ENCODE measurements at regions not wholly inside any gene's neighbourhood (a gene's known extent, or its start where the extent isn't known, plus 50 kb on each side); places are given as distances from the start of the nearest gene placed in this dataset.

DNA sequence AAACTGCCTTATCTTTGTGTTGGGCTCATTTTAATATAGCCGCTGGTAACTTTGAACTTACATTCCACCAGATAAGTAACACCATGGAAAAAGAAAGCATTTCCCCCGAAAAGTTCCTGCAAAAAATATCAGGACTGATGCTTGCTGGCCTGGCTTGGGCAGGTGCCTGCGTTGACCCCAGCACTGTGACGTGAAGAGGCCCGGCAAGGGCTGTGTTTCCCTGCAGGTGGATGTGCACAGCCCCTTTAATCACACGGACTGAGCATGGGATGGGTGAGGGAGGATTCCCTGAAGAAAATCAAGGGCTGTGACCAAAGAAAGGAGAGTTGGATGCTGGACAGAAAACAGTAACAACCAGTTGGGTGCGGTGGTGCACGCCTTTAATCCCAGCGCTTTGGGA, 138.2 kb downstream of the NSG2 start:
- H3K4me3 Mint-ChIP-seq = no peak overlapping the region
- H3K27me3 Mint-ChIP-seq (ENCODE audit: low read depth in 3 of 3) = peaks cover 0 to 2% (median 2%) of the 10 kb centered on the region in 3 donors
- no peaks in the 10 kb centered on the region for H3K4me1 Mint-ChIP-seq
- no peak overlapping the region for H3K27ac Mint-ChIP-seq
- peaks cover 0 to 4% (median 0%) of the 10 kb centered on the region in 6 donors for H3K9me3 Mint-ChIP-seq
- no peak for DNase-seq
- no peaks in the 10 kb centered on the region for H3K36me3 Mint-ChIP-seq

DNA sequence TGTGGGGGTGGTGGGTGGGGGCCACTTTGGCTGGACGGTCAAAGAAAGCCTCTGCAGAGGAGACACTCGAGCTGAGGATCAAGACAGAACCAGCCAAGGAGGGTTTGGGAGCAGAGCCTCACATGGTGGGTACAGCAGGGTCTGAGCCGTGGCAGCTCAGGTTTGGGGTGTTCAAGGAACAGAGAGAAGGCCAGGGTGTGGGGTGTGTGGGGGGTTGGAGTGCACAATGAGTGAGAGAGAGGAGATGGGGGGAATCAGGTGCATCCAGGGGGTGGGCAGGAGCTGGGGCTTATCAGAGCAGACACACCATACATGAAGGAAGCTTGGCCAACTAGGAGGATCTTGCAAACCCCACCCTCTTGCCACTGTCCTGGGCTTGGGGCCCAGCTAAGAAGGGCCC, 140.0 kb downstream of the NSG2 start:
- no peaks in the 10 kb centered on the region for H3K36me3 Mint-ChIP-seq
- no peak for DNase-seq
- no peaks in the 10 kb centered on the region for H3K4me1 Mint-ChIP-seq
- H3K27me3 Mint-ChIP-seq (ENCODE audit: low read depth in 3 of 3) = peaks cover 0 to 2% (median 2%) of the 10 kb centered on the region in 3 donors
- peaks cover 0 to 4% (median 0%) of the 10 kb centered on the region in 6 donors for H3K9me3 Mint-ChIP-seq
- H3K27ac Mint-ChIP-seq = no peak overlapping the region
- no peak overlapping the region for H3K4me3 Mint-ChIP-seq

DNA sequence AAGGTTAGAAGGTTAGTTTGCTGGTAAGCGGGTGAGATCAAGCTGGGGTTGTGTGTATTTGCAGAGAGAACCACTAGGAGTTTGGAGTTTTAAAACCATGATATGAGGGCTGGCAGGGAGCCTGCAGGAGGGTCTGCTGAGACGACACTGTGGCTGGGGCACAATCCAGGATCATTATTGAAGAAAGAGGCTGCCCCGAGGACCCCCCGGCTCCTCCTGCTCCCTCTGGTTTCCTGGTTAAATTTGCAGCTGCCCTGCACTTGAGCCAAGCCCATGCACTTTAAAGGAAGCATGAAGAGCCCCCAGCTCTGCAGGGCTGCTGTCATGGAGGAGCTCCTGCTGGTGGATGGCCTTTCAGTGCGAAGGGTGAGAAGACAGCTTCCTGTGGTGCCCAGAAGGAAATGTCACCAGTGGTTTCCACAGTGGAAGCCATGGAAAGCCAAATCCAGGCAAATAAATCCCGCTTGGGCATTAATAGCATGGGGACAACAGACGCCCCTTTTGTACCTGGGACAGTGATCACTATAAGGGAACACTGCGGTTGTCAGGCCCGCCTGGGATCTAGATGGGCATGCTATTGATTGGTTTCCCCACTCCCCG, 140.7 kb downstream of the NSG2 start:
- no peak for DNase-seq
- H3K27ac Mint-ChIP-seq = no peak overlapping the region

DNA sequence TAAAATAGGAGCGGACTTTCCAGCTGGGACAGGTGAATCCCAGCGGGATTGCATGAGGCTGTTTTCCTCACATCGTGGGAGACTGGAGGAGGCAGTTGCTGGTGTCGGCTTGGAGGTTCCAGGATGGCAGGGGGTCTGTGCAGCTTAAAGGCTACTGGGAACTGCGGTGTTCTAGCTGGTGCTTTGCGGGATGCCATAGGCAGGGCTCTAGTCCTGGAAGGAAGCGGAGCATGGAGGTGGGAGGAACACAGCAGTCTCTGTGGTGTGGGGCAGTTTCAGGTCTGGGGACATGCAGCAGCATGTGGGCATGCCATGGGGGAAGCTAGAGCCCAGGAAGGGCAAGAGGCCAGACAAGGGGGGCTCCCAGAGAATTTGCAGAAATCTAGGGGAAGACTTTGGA, 141.5 kb downstream of the NSG2 start:
- Mint-ChIP-seq H3K27ac (no peak overlapping the region), H3K4me1 (no peaks in the 10 kb centered on the region), H3K9me3 (peaks cover 0 to 4% (median 0%) of the 10 kb centered on the region in 6 donors), H3K36me3 (no peaks in the 10 kb centered on the region), H3K4me3 (no peak overlapping the region), H3K27me3 (ENCODE audit: low read depth in 3 of 3) (peaks cover 0 to 2% (median 2%) of the 10 kb centered on the region in 3 donors)
- no peak for DNase-seq

More for the DNA sequence above, 140.7 kb downstream of the NSG2 start:
- Mint-ChIP-seq H3K9me3 (peaks cover 0 to 4% (median 0%) of the 10 kb centered on the region in 6 donors), H3K27me3 (ENCODE audit: low read depth in 3 of 3) (peaks cover 0 to 2% (median 2%) of the 10 kb centered on the region in 3 donors), H3K4me1 (no peaks in the 10 kb centered on the region), H3K4me3 (no peak overlapping the region), H3K36me3 (no peaks in the 10 kb centered on the region)

DNA sequence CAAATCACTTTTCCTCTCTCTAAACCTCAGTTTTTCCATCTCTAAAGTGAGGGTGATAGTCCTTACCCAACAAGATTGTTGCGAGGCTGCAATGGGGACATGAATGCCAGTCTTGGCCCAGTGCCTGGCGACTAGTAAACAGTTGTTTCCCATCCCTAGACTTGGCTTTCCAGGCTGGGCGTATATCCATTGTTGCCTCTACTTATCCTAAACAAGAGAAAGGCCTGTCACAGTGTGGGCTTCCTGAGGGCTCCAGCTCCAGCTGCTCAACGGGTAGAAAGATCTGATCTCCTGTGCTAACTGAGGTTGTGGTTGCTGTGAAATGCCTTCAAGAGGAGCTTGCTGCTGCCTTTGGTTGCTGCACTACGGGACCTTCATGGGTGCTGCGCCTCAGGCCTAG, 142.0 kb downstream of the NSG2 start:
- Mint-ChIP-seq H3K27me3 (ENCODE audit: low read depth in 3 of 3) (peaks cover 0 to 2% (median 2%) of the 10 kb centered on the region in 3 donors), H3K27ac (no peak overlapping the region), H3K36me3 (no peaks in the 10 kb centered on the region), H3K4me1 (no peaks in the 10 kb centered on the region), H3K9me3 (peaks cover 0 to 4% (median 0%) of the 10 kb centered on the region in 6 donors), H3K4me3 (no peak overlapping the region)
- DNase-seq = no peak

DNA sequence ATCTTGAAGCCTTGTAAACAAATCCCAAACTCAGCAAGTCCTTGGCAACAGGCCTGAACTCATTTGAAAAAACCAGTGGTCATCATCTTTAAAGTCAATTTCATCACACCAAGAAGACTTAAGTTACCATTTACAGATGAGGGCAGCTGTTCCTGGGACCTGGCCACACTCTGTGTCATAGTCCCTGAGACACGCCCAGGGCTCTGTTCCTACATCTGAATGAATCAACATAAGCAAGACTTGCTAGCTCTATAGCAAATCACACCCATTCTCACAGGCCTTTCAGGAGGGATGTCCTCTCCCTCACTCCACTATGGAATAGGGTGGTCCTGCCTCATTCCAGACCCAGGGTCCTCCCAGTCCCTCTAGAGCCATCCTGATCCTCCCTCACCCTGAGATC, 142.8 kb downstream of the NSG2 start:
- Mint-ChIP-seq H3K27ac (no peak overlapping the region), H3K36me3 (no peaks in the 10 kb centered on the region), H3K4me1 (no peaks in the 10 kb centered on the region), H3K27me3 (ENCODE audit: low read depth in 3 of 3) (peaks cover 0 to 2% (median 0%) of the 10 kb centered on the region in 3 donors), H3K9me3 (peaks cover 0 to 4% (median 0%) of the 10 kb centered on the region in 6 donors), H3K4me3 (no peak overlapping the region)
- DNase-seq = no peak

DNA sequence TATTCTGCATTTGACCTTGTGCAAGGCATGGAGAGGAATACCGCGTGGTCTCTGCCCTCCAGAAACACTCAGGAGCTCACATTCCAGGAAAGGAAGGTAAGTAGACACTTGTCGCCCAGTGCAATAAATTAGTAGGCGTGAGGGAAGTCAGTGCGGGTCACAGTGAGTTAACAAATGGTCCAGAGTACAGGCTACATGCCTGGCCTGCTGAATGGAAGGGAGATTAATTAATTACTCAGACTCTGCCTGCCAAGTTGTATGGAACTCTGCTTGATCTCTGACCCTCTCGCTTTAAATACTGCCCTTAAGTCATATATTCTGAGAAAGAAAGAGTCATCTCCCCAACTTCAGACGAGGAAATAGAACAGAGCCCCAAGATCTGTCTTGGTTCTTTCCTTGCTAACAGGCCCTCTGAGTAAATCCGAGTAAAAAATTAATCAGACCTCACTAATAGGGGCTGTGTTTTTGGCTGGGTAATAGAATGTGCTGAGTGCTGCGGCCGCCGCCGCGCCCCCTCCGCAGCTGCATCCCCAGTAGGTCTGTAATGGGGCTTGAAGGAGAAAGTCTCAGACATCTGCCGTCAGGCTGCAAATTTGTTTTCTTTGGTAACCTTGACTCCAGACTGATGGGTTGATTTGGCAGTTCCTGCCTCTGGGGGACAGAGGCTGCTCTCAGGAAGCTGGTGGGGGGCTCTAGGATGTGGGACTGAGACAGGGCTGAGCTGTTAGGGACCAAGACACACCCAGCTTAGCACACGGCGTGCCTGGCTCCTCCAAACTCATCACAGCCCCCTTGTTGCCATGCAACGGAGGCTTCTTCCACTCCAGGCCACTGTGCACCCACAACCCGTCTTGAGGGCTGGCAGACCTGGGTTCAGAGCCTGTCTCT, 144.4 kb downstream of the NSG2 start:
- Mint-ChIP-seq H3K4me3 (no peak overlapping the region), H3K4me1 (no peaks in the 10 kb centered on the region), H3K27me3 (ENCODE audit: low read depth in 3 of 3) (peaks cover 0 to 2% (median 0%) of the 10 kb centered on the region in 3 donors), H3K27ac (no peak overlapping the region), H3K36me3 (no peaks in the 10 kb centered on the region), H3K9me3 (peaks cover 0 to 4% (median 0%) of the 10 kb centered on the region in 6 donors)
- DNase-seq = no peak

DNA sequence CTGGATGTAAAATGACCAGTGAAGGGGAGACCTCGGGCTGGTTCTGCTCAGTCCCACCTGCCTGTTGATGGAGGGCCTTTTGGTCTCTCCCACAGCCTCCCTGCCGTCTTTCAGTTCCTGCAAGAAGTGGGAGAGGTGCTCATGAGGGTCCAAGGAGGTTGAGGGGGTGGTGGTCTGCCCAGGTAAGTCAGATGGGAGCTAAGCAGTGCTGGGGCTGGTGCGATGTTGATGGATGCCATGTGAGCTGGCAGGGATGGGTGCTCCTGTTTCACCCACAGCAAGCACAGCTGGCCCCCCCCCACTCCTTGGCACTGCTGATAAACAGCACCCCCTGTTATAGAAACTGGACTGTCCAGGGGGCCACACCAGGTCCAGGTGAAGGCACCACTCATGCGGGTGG, 145.6 kb downstream of the NSG2 start:
- H3K4me1 Mint-ChIP-seq = no peaks in the 10 kb centered on the region
- no peak overlapping the region for H3K4me3 Mint-ChIP-seq
- no peaks in the 10 kb centered on the region for H3K36me3 Mint-ChIP-seq
- H3K9me3 Mint-ChIP-seq = no peaks in the 10 kb centered on the region
- DNase-seq = no peak
- peaks cover 0 to 2% (median 0%) of the 10 kb centered on the region in 3 donors for H3K27me3 Mint-ChIP-seq (ENCODE audit: low read depth in 3 of 3)
- H3K27ac Mint-ChIP-seq = no peak overlapping the region

DNA sequence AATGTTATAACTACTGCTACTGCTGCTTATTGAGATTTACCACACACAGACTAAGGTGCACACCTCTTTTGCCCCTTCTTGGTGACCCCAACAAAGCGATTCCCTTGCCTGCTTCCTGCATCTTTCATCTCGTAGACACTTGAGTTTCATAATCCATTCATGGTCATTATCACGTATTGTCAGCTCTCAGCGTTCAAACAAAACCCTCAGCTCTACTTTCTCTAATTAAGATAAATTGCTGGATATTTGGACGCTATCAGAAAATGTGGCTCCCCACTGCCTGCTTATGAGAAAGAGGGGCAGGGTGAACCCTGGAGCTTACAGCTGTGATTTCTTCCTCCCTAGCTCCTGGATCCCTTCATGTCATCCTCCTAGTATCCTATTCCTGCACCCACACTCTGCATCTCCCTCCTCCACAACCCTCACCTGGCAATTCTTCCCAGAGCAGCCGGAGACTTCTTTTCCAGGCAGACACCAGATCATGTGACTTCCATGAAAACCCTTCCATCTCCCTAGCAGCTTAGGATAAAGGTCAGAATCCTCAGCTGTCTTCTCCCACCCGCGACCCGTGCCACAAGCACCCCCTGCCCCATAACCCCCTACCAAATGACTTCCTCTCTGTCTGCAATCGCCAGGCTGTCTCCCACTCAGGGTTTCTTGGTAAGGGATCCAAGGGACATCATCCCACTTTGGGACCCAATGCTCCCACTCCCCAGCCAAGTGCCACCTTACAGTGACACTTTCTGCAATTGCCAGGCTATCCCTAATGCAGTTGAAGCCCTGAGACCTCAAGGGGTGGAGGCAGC, 146.5 kb downstream of the NSG2 start:
- no peak overlapping the region for H3K27ac Mint-ChIP-seq

DNA sequence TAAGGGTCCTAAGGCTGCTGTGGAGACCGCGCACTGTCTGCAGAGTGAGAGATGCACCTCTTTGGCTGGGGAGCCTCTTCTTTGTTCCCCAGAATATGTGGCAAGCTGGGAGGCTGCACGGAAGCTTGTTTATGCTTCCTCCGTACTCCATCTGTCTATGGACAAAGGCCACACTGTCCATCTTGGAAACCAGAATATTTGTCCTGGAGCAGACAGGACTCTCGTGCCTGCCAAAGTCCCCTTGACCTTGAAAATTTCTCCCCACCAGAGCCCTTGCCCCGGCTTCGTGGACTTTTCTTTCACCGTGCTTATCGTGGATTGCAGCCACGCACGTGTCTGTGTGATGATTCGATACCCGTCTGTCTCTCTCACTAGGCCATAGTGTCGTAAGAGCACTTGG, 147.4 kb downstream of the NSG2 start:
- no peaks in the 10 kb centered on the region for H3K4me1 Mint-ChIP-seq
- no peak for DNase-seq
- no peaks in the 10 kb centered on the region for H3K36me3 Mint-ChIP-seq
- H3K27me3 Mint-ChIP-seq (ENCODE audit: low read depth in 3 of 3) = peaks cover 0 to 3% (median under 1%) of the 10 kb centered on the region in 3 donors
- no peaks in the 10 kb centered on the region for H3K9me3 Mint-ChIP-seq
- H3K27ac Mint-ChIP-seq = no peak overlapping the region
- no peak overlapping the region for H3K4me3 Mint-ChIP-seq

More for the DNA sequence above, 146.5 kb downstream of the NSG2 start:
- Mint-ChIP-seq H3K9me3 (no peaks in the 10 kb centered on the region), H3K36me3 (no peaks in the 10 kb centered on the region), H3K4me3 (no peak overlapping the region), H3K4me1 (no peaks in the 10 kb centered on the region), H3K27me3 (ENCODE audit: low read depth in 3 of 3) (peaks cover 0 to 3% (median 2%) of the 10 kb centered on the region in 3 donors)
- DNase-seq = no peak

DNA sequence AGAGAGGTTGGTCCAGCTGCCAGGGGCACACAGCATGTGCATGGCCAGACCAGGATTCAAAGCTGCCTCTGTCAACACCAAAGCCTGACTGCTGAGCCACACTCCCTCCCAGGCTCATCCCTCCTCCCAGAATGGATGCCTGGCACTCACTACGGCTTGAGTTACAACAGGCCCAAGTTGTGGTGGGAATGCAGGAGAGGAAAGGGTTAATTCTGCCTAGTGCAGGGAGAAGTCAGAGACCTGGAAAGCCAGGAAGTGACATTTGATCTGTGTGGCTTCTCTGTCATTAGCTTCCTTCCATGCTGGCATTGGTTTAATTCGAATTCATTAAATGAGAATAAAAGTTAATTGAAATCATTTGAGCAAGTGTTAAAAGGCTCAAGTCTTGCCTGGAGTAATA, 150.0 kb downstream of the NSG2 start:
- DNase-seq = no peak
- Mint-ChIP-seq H3K27me3 (ENCODE audit: low read depth in 3 of 3) (peaks cover 0 to 3% (median 0%) of the 10 kb centered on the region in 3 donors), H3K4me1 (no peaks in the 10 kb centered on the region), H3K36me3 (no peaks in the 10 kb centered on the region), H3K27ac (no peak overlapping the region), H3K4me3 (no peak overlapping the region), H3K9me3 (no peaks in the 10 kb centered on the region)

DNA sequence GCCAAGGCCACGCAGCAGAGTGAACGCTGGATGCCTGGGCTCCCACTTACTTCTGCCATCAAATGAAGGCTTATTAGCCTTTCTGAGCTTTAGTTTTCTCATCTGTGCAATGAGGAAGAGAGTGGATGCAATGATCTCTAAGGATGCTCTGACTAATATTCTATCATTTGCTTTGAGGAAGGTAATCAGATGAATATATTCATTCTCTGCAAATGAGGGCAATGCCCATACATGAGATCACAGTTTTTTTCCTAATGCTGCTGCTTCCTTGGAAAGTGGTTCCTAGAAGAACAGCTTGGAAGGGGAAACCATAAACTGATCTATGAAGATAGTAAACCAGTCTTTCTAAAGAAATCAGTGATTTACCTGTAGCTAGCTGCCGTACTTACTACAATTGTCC, 152.4 kb downstream of the NSG2 start:
- H3K36me3 Mint-ChIP-seq = no peaks in the 10 kb centered on the region
- DNase-seq = no peak
- H3K27me3 Mint-ChIP-seq (ENCODE audit: low read depth in 3 of 3) = peaks cover 0 to 3% (median 0%) of the 10 kb centered on the region in 3 donors
- no peak overlapping the region for H3K27ac Mint-ChIP-seq
- H3K4me1 Mint-ChIP-seq = no peaks in the 10 kb centered on the region
- H3K9me3 Mint-ChIP-seq = no peaks in the 10 kb centered on the region
- H3K4me3 Mint-ChIP-seq = no peak overlapping the region

DNA sequence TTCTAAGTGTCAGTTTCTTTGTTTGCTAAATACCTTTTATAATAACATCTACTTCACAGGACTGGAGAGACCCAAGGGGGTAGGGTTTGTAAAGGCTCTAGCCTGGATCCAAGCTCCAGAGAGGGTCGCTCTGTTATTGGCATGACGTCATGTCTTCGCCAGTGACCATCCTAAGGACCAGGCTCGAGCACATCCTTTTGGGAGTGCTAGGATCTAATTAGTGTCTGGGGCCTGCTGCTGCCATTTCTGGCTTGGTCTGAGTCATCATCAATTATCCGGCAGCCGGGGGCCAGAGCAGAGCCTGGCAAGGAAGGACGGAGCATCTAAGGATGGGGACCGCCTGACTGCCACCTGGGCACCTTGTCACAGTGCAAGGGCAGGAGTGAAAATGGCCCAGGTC, 153.0 kb downstream of the NSG2 start:
- Mint-ChIP-seq H3K27ac (no peak overlapping the region), H3K27me3 (ENCODE audit: low read depth in 3 of 3) (peaks cover 0 to 3% (median 0%) of the 10 kb centered on the region in 3 donors), H3K4me1 (no peaks in the 10 kb centered on the region), H3K4me3 (no peak overlapping the region), H3K9me3 (no peaks in the 10 kb centered on the region), H3K36me3 (no peaks in the 10 kb centered on the region)
- no peak for DNase-seq

DNA sequence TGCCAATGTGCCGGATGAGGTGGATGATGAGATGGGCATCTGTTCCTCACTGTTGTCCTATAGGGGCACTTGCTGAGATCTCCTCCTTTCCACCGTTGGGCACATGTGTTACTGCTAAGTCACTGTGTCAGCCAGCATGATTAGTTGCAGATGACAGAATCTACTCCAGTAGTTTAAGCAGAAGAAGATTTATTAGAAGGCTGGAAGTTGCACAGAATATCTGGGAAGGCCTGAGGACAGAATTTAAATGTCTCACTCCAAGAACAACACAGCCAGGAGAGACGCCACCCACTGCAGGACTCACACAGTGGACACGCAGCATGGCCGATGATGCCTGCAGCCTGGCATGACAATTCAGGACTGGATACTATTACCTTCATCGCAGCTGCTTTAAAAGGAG, 157.5 kb downstream of the NSG2 start:
- no peak overlapping the region for H3K27ac Mint-ChIP-seq

More for the DNA sequence above, 157.5 kb downstream of the NSG2 start:
- no peak overlapping the region for H3K4me3 Mint-ChIP-seq
- peaks cover 0 to 3% (median 0%) of the 10 kb centered on the region in 6 donors for H3K9me3 Mint-ChIP-seq
- H3K27me3 Mint-ChIP-seq (ENCODE audit: low read depth in 3 of 3) = peaks cover 0 to 2% (median 0%) of the 10 kb centered on the region in 3 donors
- H3K36me3 Mint-ChIP-seq = no peaks in the 10 kb centered on the region
- H3K4me1 Mint-ChIP-seq = no peaks in the 10 kb centered on the region
- DNase-seq = no peak

All from immature natural killer cell (primary cell).